BJ (cell line): ENCODE measurements at regions not wholly inside any gene's neighbourhood (a gene's known extent, or its start where the extent isn't known, plus 50 kb on each side); places are given as distances from the start of the nearest gene placed in this dataset.
A peak's percentile ranks its signal among the peaks of the same experiment; 100 is the strongest.

Experiments used
- CTCF ChIA-PET: fragments of 350-600 bp; formaldehyde crosslinking; extraction: SDS; loops from one replicate; lab custom pipeline; 2021; ENCODE audit warnings: antibody characterized with exemption, inconsistent platforms; lab: Yijun Ruan, JAX
- POLR2A ChIA-PET: fragments of 300-600 bp; sonication (Branson Sonifier 250); formaldehyde crosslinking; extraction: SDS; loops from one replicate; lab custom pipeline; 2021; ENCODE audit warnings: antibody characterized with exemption; lab: Charles Lee
- DNase-seq: peaks from one replicate; pipeline ENCODE4 v3.0.0-alpha.2; 2011; ENCODE audit warnings: low read depth
- H3K27me3 ChIP-seq: 2 replicates; pipeline ENCODE4 v1.6.0; 2011; ENCODE audit warnings: low read length; ENCODE audit not compliant: control insufficient read depth, insufficient read depth
- H3K36me3 ChIP-seq: 2 replicates; pipeline ENCODE4 v1.5.1; 2011; ENCODE audit warnings: low read length; ENCODE audit not compliant: control insufficient read depth, insufficient read depth
- H3K4me3 ChIP-seq: 2 replicates; pipeline ENCODE4 v1.5.1; 2011; ENCODE audit warnings: low read depth, mild to moderate bottlenecking, control low read depth, low read length
- CTCF ChIP-seq: IDR thresholded peaks from 2 replicates; pipeline ENCODE4 v1.5.1; 2011; ENCODE audit warnings: low read depth, mild to moderate bottlenecking, control low read depth, inconsistent platforms, low read length, moderate library complexity; ENCODE audit not compliant: insufficient read depth

GRCh38 chr5:125587631-125588030 is 835.6 kb upstream of the GRAMD2B start:
- CTCF ChIA-PET, result no interaction called here
- TF ChIP-seq CTCF, result no peak

GRCh38 chr5:125592856-125593255 is 830.4 kb upstream of the GRAMD2B start:
- H3K4me3 ChIP-seq, result no peak overlapping the region
- no peaks in the 10 kb centered on the region for H3K36me3 ChIP-seq
- DNase-seq, result no peak
- ChIA-PET POLR2A (no interaction called here), CTCF (interaction anchor here (0.6 kb wide), 1 partner anchor 219 kb away, joined by 4 read pairs; no protein-coding TSS in a partner anchor)
- H3K27me3 ChIP-seq, result no peaks in the 10 kb centered on the region
- TF ChIP-seq CTCF, result no peak

More at GRCh38 chr5:125587631-125588030, 835.6 kb upstream of the GRAMD2B start:
- Histone ChIP-seq H3K4me3 (no peak overlapping the region), H3K27me3 (no peaks in the 10 kb centered on the region), H3K36me3 (no peaks in the 10 kb centered on the region)
- no peak for DNase-seq
- POLR2A ChIA-PET, result no interaction called here

GRCh38 chr5:125595095-125595494 is 828.1 kb upstream of the GRAMD2B start:
- CTCF ChIA-PET, result no interaction called here
- DNase-seq, result no peak
- no peak for TF ChIP-seq CTCF
- POLR2A ChIA-PET, result no interaction called here
- H3K27me3 ChIP-seq, result no peaks in the 10 kb centered on the region
- no peak overlapping the region for H3K4me3 ChIP-seq
- H3K36me3 ChIP-seq, result no peaks in the 10 kb centered on the region

GRCh38 chr5:125595845-125596244 is 827.4 kb upstream of the GRAMD2B start:
- no peak for DNase-seq
- POLR2A ChIA-PET, result no interaction called here
- no peaks in the 10 kb centered on the region for H3K36me3 ChIP-seq
- H3K27me3 ChIP-seq, result no peaks in the 10 kb centered on the region
- CTCF ChIA-PET, result no interaction called here
- no peak overlapping the region for H3K4me3 ChIP-seq
- TF ChIP-seq CTCF, result no peak

GRCh38 chr5:125597338-125597737 is 825.9 kb upstream of the GRAMD2B start:
- ChIA-PET CTCF (no interaction called here), POLR2A (no interaction called here)
- Histone ChIP-seq H3K27me3 (no peaks in the 10 kb centered on the region), H3K36me3 (no peaks in the 10 kb centered on the region), H3K4me3 (no peak overlapping the region)
- TF ChIP-seq CTCF, result no peak
- peak; percentile 14 for DNase-seq
